NT2/D1 (cell line): ENCODE measurements at regions not wholly inside any gene's neighbourhood (a gene's known extent, or its start where the extent isn't known, plus 50 kb on each side); places are given as distances from the start of the nearest gene placed in this dataset.
"Not testable (repeated sequence)": the region's sequence is repeated elsewhere in the genome, so short reads cannot be mapped to it uniquely, and the experiment has no call there.

Experiments
- DNase-seq: peaks from one replicate; pipeline ENCODE4 v3.0.0-alpha.2; 2011; ENCODE audit warnings: low read depth, low spot score
- H3K27me3 ChIP-seq: 2 replicates; pipeline ENCODE4 v1.6.0; 2011; ENCODE audit warnings: mild to moderate bottlenecking; ENCODE audit not compliant: insufficient read length, insufficient read depth
- H3K36me3 ChIP-seq: 2 replicates; pipeline ENCODE4 v1.6.1; 2011; ENCODE audit warnings: mild to moderate bottlenecking, low read length, mixed read lengths; ENCODE audit not compliant: insufficient read depth, insufficient read length
- H3K4me1 ChIP-seq: 2 replicates; pipeline ENCODE4 v1.5.1; 2011; ENCODE audit not compliant: insufficient read depth, insufficient read length
- H3K4me3 ChIP-seq: 2 replicates; pipeline ENCODE4 v1.5.1; 2011; ENCODE audit warnings: low read depth; ENCODE audit not compliant: insufficient read length
- H3K9ac ChIP-seq: 2 replicates; pipeline ENCODE4 v1.6.0; 2011; ENCODE audit warnings: low read depth; ENCODE audit not compliant: insufficient read length
- H3K9me3 ChIP-seq: 2 replicates; pipeline ENCODE4 v1.5.1; 2011; ENCODE audit warnings: mild to moderate bottlenecking, low read length; ENCODE audit not compliant: insufficient read depth
- SUZ12 ChIP-seq: IDR thresholded peaks from 2 replicates; pipeline ENCODE4 v1.6.1; 2011; ENCODE audit not compliant: insufficient read length, insufficient read depth; ENCODE audit errors: extremely low read depth
- YY1 ChIP-seq: IDR thresholded peaks from 2 replicates; pipeline ENCODE4 v1.6.1; 2011; ENCODE audit not compliant: insufficient read length, insufficient read depth
- ZNF274 ChIP-seq: IDR thresholded peaks from 2 replicates; pipeline ENCODE4 v1.6.1; 2011; ENCODE audit warnings: mild to moderate bottlenecking, low read depth, low read length

DNA sequence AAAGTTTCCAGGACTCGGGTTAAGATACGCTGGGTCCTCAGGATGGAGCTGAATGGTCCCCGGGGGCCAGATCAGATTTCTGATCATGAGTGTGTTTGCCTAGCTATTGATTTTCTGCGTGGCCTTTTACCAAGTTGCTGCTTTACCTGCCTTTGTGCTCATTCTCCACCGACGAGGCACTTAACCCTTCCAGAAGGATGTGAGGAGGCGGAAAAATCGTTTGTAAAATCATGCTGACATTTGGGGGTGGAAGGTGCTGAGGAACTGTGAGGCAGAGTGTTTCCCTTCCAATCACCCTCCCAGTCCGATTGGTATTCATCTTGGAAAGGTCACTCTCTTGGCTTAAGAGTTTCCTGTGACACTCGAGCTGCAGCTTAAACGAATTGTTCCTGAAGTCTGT, 337.1 kb upstream of the KAZN start:
- no peaks in the 10 kb centered on the region for H3K9me3 ChIP-seq
- no peak overlapping the region for H3K4me3 ChIP-seq
- no peaks in the 10 kb centered on the region for H3K36me3 ChIP-seq
- no peaks in the 10 kb centered on the region for H3K4me1 ChIP-seq
- no peaks in the 10 kb centered on the region for H3K27me3 ChIP-seq
- DNase-seq = no peak
- no peak for TF ChIP-seq SUZ12
- TF ChIP-seq ZNF274 = no peak
- no peak for TF ChIP-seq YY1
- no peak overlapping the region for H3K9ac ChIP-seq

DNA sequence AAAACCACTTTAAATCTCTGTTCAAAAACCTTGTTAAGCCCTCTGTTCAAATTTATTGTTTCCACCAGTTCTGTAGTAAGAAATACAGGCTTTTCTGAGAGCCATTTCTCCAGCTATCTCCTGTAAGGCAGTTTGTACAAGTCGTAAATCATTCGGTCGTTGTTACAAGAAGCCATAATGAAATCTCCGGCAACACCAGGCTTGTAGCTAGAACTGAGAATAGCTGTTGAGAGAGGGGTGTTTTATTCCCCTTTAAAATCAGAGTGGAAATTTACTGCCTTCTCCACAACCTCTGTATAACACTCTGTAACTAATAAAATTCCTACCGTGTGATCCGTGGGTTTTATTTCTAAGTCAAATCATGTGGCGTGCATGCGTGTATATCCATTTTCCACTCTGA, 335.8 kb upstream of the KAZN start:
- no peaks in the 10 kb centered on the region for H3K36me3 ChIP-seq
- no peak for TF ChIP-seq SUZ12
- no peak for TF ChIP-seq YY1
- no peak for TF ChIP-seq ZNF274
- no peak overlapping the region for H3K9ac ChIP-seq
- no peak overlapping the region for H3K4me3 ChIP-seq
- no peaks in the 10 kb centered on the region for H3K9me3 ChIP-seq
- H3K27me3 ChIP-seq = no peaks in the 10 kb centered on the region
- no peaks in the 10 kb centered on the region for H3K4me1 ChIP-seq
- DNase-seq = no peak

DNA sequence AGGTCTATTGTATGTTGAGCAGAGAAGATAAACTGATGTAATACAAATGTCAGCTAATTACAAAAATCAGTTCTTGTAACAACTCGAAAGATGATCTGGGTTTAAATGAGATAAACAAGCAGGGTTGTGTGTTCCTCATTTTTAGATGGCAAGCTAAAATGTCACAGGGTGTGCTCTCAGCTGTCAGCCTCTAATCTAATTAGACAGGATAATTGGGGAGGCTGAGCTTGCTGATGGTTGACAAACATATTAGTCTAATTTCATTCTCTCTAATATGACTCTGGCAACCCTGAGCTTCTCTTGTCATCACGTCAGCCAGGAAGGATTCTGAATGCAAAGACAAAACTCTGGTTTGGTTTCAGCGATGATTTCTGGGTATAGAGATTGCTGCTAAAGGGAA, 335.3 kb upstream of the KAZN start:
- Histone ChIP-seq H3K4me1 (no peaks in the 10 kb centered on the region), H3K27me3 (no peaks in the 10 kb centered on the region), H3K9ac (no peak overlapping the region), H3K9me3 (no peaks in the 10 kb centered on the region), H3K4me3 (no peak overlapping the region), H3K36me3 (no peaks in the 10 kb centered on the region)
- TF ChIP-seq ZNF274 (no peak), SUZ12 (no peak)
- no peak for DNase-seq

DNA sequence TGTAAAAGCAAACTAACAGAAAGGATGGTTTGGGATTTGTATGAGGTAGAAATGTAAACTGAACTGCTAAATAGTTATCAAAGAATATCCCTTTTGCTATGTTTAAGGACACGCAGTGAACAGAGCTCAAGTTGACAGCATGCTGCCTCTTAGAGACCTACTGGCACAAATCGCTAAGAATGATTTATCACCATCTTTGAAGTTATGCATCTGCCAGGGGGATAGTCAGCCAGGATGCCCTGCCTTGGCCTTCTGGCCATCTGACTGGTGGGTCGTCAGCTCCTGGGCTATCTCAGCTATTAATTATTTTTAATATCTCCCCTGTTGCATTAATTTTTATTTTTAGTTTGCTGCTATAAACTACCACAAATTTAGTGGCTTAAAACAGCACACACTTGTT, 334.8 kb upstream of the KAZN start:
- no peaks in the 10 kb centered on the region for H3K9me3 ChIP-seq
- no peak overlapping the region for H3K4me3 ChIP-seq
- TF ChIP-seq ZNF274 (no peak), YY1 (no peak), SUZ12 (no peak)
- H3K9ac ChIP-seq = no peak overlapping the region
- DNase-seq = no peak
- H3K36me3 ChIP-seq = no peaks in the 10 kb centered on the region
- no peaks in the 10 kb centered on the region for H3K27me3 ChIP-seq
- no peaks in the 10 kb centered on the region for H3K4me1 ChIP-seq

DNA sequence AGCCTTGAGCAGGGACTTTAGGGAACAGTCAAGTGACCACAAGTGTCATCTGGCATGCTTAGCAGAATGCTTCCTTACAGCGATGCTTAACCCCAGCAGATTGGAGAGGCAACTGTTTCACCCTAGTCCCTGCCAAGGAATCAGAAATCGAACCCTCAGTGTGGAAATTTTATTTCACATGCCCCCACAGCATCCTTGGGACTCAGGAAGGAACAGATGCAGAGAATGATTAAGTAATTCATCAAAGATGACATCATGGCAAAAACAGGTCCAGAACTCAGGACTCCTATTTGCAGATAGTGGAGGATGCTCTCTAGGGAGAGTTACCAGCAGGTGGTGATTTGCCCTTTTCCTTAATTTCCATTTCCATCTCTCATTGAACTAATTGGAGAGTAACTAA, 333.0 kb upstream of the KAZN start:
- no peak overlapping the region for H3K4me3 ChIP-seq
- DNase-seq = no peak
- H3K9me3 ChIP-seq = no peaks in the 10 kb centered on the region
- no peaks in the 10 kb centered on the region for H3K4me1 ChIP-seq
- no peak overlapping the region for H3K9ac ChIP-seq
- H3K27me3 ChIP-seq = no peaks in the 10 kb centered on the region
- TF ChIP-seq YY1 (no peak), ZNF274 (no peak), SUZ12 (no peak)
- no peaks in the 10 kb centered on the region for H3K36me3 ChIP-seq

DNA sequence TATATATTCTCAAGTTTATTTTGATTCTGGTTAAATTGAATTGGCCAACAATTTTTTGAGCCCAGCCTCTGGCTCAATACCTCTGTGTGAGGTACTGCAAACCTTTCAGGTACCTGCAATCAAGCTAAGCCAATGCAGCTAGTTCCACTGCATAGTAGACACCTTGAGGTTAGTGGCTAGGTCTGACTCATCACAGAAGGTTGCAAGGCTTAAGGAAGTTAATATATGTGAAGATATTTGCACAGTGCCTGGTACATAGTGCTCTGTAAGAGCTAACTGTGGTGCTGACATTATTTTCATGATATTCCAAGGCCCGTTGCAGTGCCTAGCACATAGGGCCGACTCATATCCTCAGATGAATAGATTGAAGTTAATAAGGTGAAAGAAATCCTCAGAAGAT, 330.5 kb upstream of the KAZN start:
- no peaks in the 10 kb centered on the region for H3K36me3 ChIP-seq
- H3K4me1 ChIP-seq = no peaks in the 10 kb centered on the region
- H3K4me3 ChIP-seq = no peak overlapping the region
- no peak overlapping the region for H3K9ac ChIP-seq
- 0 out of 2 replicates have a peak, but pooled peaks cover 4% of the 10 kb centered on the region for H3K9me3 ChIP-seq
- DNase-seq = no peak
- TF ChIP-seq SUZ12 = no peak
- no peak for TF ChIP-seq YY1
- TF ChIP-seq ZNF274 = no peak
- no peaks in the 10 kb centered on the region for H3K27me3 ChIP-seq

DNA sequence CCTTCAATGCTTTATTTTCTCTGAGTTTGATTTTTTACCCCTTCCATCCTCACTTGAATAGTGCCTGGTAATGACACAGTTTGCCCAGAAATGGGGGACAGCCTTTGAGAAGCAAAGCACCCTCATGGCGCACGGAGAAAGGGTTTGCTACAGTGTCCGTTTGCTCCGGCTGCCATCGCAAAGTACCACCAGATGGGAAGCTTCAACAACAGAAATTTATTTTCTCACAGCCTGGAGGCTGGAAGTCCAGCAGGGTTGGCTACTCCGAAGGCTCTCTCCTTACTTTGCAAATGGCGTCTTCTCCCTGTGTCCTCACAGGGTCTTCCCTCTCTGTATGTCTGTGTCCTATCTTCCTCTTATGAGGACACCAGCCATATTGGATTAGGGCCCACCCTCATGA, 327.7 kb upstream of the KAZN start:
- Histone ChIP-seq H3K36me3 (no peaks in the 10 kb centered on the region), H3K9me3 (0 out of 2 replicates have a peak, but pooled peaks cover 4% of the 10 kb centered on the region), H3K9ac (no peak overlapping the region), H3K27me3 (no peaks in the 10 kb centered on the region), H3K4me1 (no peaks in the 10 kb centered on the region), H3K4me3 (no peak overlapping the region)
- TF ChIP-seq SUZ12 (no peak), YY1 (no peak), ZNF274 (no peak)
- no peak for DNase-seq

DNA sequence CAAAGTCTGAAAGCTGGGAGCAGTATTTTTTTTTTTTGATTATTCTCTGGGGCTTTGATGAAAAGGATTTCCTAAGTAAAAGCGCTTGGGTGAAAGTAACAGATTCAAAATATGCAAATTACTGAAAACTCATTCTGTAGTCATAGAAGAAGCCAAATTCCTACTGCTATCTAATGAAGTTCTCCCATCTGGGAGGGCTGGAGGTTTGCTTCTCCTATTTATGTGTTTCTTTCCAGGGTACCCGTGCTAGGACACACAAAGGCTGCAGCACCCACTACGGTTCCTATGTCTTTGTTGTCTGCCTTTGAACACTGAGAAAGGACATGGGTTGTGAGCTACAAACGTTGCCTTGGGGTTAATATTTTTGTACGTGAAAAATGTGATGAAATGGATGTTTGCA, 324.7 kb upstream of the KAZN start:
- H3K9me3 ChIP-seq = 0 out of 2 replicates have a peak, but pooled peaks cover 4% of the 10 kb centered on the region
- no peak for TF ChIP-seq SUZ12
- H3K27me3 ChIP-seq = no peaks in the 10 kb centered on the region
- no peak overlapping the region for H3K9ac ChIP-seq
- H3K4me1 ChIP-seq = no peaks in the 10 kb centered on the region
- H3K36me3 ChIP-seq = no peaks in the 10 kb centered on the region
- DNase-seq = no peak
- H3K4me3 ChIP-seq = no peak overlapping the region

DNA sequence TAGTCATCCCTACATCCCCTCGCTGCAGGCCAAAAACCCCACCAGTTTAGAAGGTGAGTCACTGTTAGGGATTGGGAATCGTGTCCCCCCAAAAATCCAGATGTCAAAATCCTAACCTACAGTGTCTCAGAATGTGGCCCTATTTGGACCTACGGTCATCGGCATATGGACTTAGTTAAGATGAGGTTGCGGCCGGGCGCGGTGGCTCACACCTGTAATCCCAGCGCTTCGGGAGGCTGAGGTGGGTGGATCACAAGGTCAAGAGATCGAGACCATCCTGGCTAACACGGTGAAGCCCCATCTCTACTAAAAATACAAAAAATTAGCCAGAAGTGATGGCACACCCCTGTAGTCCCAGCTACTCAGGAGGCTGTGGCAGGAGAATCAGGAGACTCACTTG, 318.6 kb upstream of the KAZN start:
- H3K9me3 ChIP-seq, H3K4me1 ChIP-seq, H3K9ac ChIP-seq, H3K36me3 ChIP-seq, H3K27me3 ChIP-seq, H3K4me3 ChIP-seq, DNase-seq: not testable (repeated sequence)
